Calu3 (cell line): ENCODE measurements at regions not wholly inside any gene's neighbourhood (a gene's known extent, or its start where the extent isn't known, plus 50 kb on each side); places are given as distances from the start of the nearest gene placed in this dataset.
A peak's percentile ranks its signal among the peaks of the same experiment; 100 is the strongest.

ENCODE experiments used
- BruUV-seq: library from RNA; stranded (reverse); fragments of 400-500 nt; replicated peaks from 2 replicates; lab custom pipeline; 2021; lab: Mats Ljungman, UMichigan
- CTCF ChIA-PET: fragments of 300-600 bp; sonication (Branson Sonifier 250); formaldehyde crosslinking; loops from one replicate; lab custom pipeline; 2022; ENCODE audit warnings: antibody characterized with exemption; lab: Charles Lee
- DNase-seq: peaks from one replicate; pipeline ENCODE4 v3.0.0; 2022
- H3K27ac Mint-ChIP-seq: one replicate; pipeline ENCODE4 v1.8.0; 2022; ENCODE audit warnings: mixed read lengths; ENCODE audit not compliant: unreplicated experiment
- H3K27me3 Mint-ChIP-seq: one replicate; pipeline ENCODE4 v1.8.0; 2022; ENCODE audit warnings: mixed read lengths; ENCODE audit not compliant: unreplicated experiment
- H3K36me3 Mint-ChIP-seq: one replicate; pipeline ENCODE4 v1.8.0; 2022; ENCODE audit warnings: mild to moderate bottlenecking, moderate library complexity, mixed read lengths; ENCODE audit not compliant: insufficient read depth, unreplicated experiment
- H3K4me1 Mint-ChIP-seq: one replicate; pipeline ENCODE4 v1.8.0; 2022; ENCODE audit warnings: mild to moderate bottlenecking, low read depth, mixed read lengths; ENCODE audit not compliant: unreplicated experiment
- H3K4me3 Mint-ChIP-seq: one replicate; pipeline ENCODE4 v1.8.0; 2022; ENCODE audit warnings: mild to moderate bottlenecking, low read depth, moderate library complexity, mixed read lengths; ENCODE audit not compliant: unreplicated experiment
- H3K9me3 Mint-ChIP-seq: one replicate; pipeline ENCODE4 v1.8.0; 2022; ENCODE audit warnings: low read depth, mixed read lengths; ENCODE audit not compliant: unreplicated experiment
- CTCF ChIP-seq: fragments of 200-600 bp; IDR thresholded peaks from one replicate; pipeline ENCODE4 v1.8.0; 2022; ENCODE audit warnings: antibody characterized with exemption; ENCODE audit not compliant: unreplicated experiment
- intact Hi-C: fragments of 100-400 bp; cut with micrococcal nuclease; formaldehyde crosslinking; loops from one replicate; pipeline ENCODE4 v1.10.0; 2022; ENCODE audit not compliant: unreplicated experiment

GRCh38 chr12:88935856-88936255 is 355.6 kb upstream of the KITLG start:
- no peak for TF ChIP-seq CTCF
- DNase-seq: no peak
- no peaks in the 10 kb centered on the region for H3K36me3 Mint-ChIP-seq
- intact Hi-C loops: no loop called here
- peaks cover under 1% of the 10 kb centered on the region for H3K9me3 Mint-ChIP-seq
- BruUV-seq: no TSS peak
- no peak overlapping the region for H3K4me3 Mint-ChIP-seq
- H3K27me3 Mint-ChIP-seq: no peaks in the 10 kb centered on the region
- peaks cover 50% of the 10 kb centered on the region for H3K4me1 Mint-ChIP-seq
- no peak overlapping the region for H3K27ac Mint-ChIP-seq
- CTCF ChIA-PET: no interaction called here

GRCh38 chr12:88934163-88934747 is 354.0 kb upstream of the KITLG start:
- intact Hi-C loops: loop anchor here (5.0 kb wide), 3 partner anchors 117 to 357 kb away; no protein-coding TSS in a partner anchor
- CTCF ChIA-PET: interaction anchor here (0.7 to 1.7 kb wide), 7 partner anchors 8 to 357 kb away, joined by 3 to 7 read pairs (median 4); no protein-coding TSS in a partner anchor
- Mint-ChIP-seq H3K27ac (peak overlapping the region; percentile 71), H3K27me3 (no peaks in the 10 kb centered on the region), H3K4me1 (peaks cover 57% of the 10 kb centered on the region), H3K36me3 (no peaks in the 10 kb centered on the region), H3K4me3 (peak overlapping the region; percentile 8), H3K9me3 (no peaks in the 10 kb centered on the region)
- peak; percentile 16 for DNase-seq
- BruUV-seq: no TSS peak
- no peak for TF ChIP-seq CTCF

- Mint-ChIP-seq H3K27ac (peak overlapping the region; percentile 12), H3K36me3 (no peaks in the 10 kb centered on the region), H3K27me3 (no peaks in the 10 kb centered on the region), H3K9me3 (no peaks in the 10 kb centered on the region), H3K4me1 (peaks cover 60% of the 10 kb centered on the region), H3K4me3 (no peak overlapping the region)
- no TSS peak for BruUV-seq
- intact Hi-C loops: loop anchor here (5.0 kb wide), 3 partner anchors 115 to 355 kb away; no protein-coding TSS in a partner anchor
- no peak for TF ChIP-seq CTCF
- DNase-seq: no peak
- CTCF ChIA-PET: interaction anchor here (1.2 kb wide), 1 partner anchor 20 kb away, joined by 3 read pairs; no protein-coding TSS in a partner anchor
These were observed 352.2 kb upstream of the KITLG start for GRCh38 chr12:88932457-88932856.

GRCh38 chr12:88931598-88931997 is 351.3 kb upstream of the KITLG start:
- no peak for TF ChIP-seq CTCF
- peaks cover 69% of the 10 kb centered on the region for H3K4me1 Mint-ChIP-seq

More at GRCh38 chr12:88931598-88931997, 351.3 kb upstream of the KITLG start:
- H3K36me3 Mint-ChIP-seq: peaks cover 2% of the 10 kb centered on the region
- no peak for DNase-seq
- no TSS peak for BruUV-seq
- intact Hi-C loops: loop anchor here (5.0 kb wide), 3 partner anchors 114 to 354 kb away; no protein-coding TSS in a partner anchor
- CTCF ChIA-PET: no interaction called here
- no peaks in the 10 kb centered on the region for H3K9me3 Mint-ChIP-seq
- no peaks in the 10 kb centered on the region for H3K27me3 Mint-ChIP-seq
- H3K27ac Mint-ChIP-seq: peak overlapping the region; percentile 12
- no peak overlapping the region for H3K4me3 Mint-ChIP-seq
